HL-60 (cell line): ENCODE measurements at regions not wholly inside any gene's neighbourhood (a gene's known extent, or its start where the extent isn't known, plus 50 kb on each side); places are given as distances from the start of the nearest gene placed in this dataset.

ENCODE experiments used
- CTCF ChIP-seq: IDR thresholded peaks from one replicate; pipeline ENCODE4 v1.5.1; 2011; ENCODE audit warnings: low read length, control low read depth, inconsistent platforms; ENCODE audit not compliant: insufficient read depth
- GABPA ChIP-seq: IDR thresholded peaks from 2 replicates; pipeline ENCODE4 v1.6.1; 2012; ENCODE audit warnings: low read depth
- POLR2AphosphoS5 ChIP-seq: IDR thresholded peaks from 2 replicates; pipeline ENCODE4 v1.6.1; 2012; ENCODE audit warnings: low read depth
- REST ChIP-seq: IDR thresholded peaks from 2 replicates; pipeline ENCODE4 v1.6.1; 2012; ENCODE audit warnings: low read depth; ENCODE audit not compliant: insufficient replicate concordance
- SPI1 ChIP-seq: IDR thresholded peaks from 2 replicates; pipeline ENCODE4 v1.6.1; 2012; ENCODE audit warnings: low read depth, mild to moderate bottlenecking, borderline replicate concordance

GRCh38 chrX:8927066-8927635, 106.8 kb downstream of the FAM9B start:
- TF ChIP-seq CTCF (no peak), POLR2AphosphoS5 (no peak), REST (no peak), GABPA (no peak), SPI1 (no peak)
